HG03175 (cell line): ENCODE measurements at regions not wholly inside any gene's neighbourhood (a gene's known extent, or its start where the extent isn't known, plus 50 kb on each side); places are given as distances from the start of the nearest gene placed in this dataset.
"Not testable (repeated sequence)": the region's sequence is repeated elsewhere in the genome, so short reads cannot be mapped to it uniquely, and the experiment has no call there.

Experiments used
- ATAC-seq: cut with Tn5 transposase; IDR thresholded peaks from one replicate; pipeline ENCODE4 v1.9.1; 2021; ENCODE audit warnings: mild to moderate bottlenecking, moderate library complexity; ENCODE audit not compliant: unreplicated experiment

- ATAC-seq = no peak
These were observed 1247.3 kb upstream of the FLRT2 start for GRCh38 chr14:84282618-84283017.

GRCh38 chr14:84288781-84289180 lies 1241.2 kb upstream of the FLRT2 start:
- ATAC-seq = no peak

GRCh38 chr14:84298663-84299195 lies 1231.2 kb upstream of the FLRT2 start:
- no peak for ATAC-seq

- no peak for ATAC-seq
These were observed 1226.8 kb upstream of the FLRT2 start for GRCh38 chr14:84303140-84303539.

- no peak for ATAC-seq
These were observed 1217.4 kb upstream of the FLRT2 start for GRCh38 chr14:84312551-84312950.

- no peak for ATAC-seq
These were observed 1206.5 kb upstream of the FLRT2 start for GRCh38 chr14:84323450-84323849.

GRCh38 chr14:84323978-84324377 lies 1206.0 kb upstream of the FLRT2 start:
- no peak for ATAC-seq

GRCh38 chr14:84336433-84336832 lies 1193.5 kb upstream of the FLRT2 start:
- ATAC-seq = no peak

- ATAC-seq = no peak
These were observed 1189.0 kb upstream of the FLRT2 start for GRCh38 chr14:84340938-84341337.

GRCh38 chr14:84341867-84342266 lies 1188.1 kb upstream of the FLRT2 start:
- not testable (repeated sequence) for ATAC-seq

- no peak for ATAC-seq
These were observed 1186.3 kb upstream of the FLRT2 start for GRCh38 chr14:84343656-84344055.

GRCh38 chr14:84351646-84352045 lies 1178.3 kb upstream of the FLRT2 start:
- no peak for ATAC-seq

- ATAC-seq = no peak
These were observed 1168.5 kb upstream of the FLRT2 start for GRCh38 chr14:84361476-84361875.

- no peak for ATAC-seq
These were observed 1154.7 kb upstream of the FLRT2 start for GRCh38 chr14:84375235-84375634.

GRCh38 chr14:84390010-84390409 lies 1139.9 kb upstream of the FLRT2 start:
- no peak for ATAC-seq

- ATAC-seq = no peak
These were observed 1132.3 kb upstream of the FLRT2 start for GRCh38 chr14:84397631-84398030.

GRCh38 chr14:84399296-84399910 lies 1130.5 kb upstream of the FLRT2 start:
- ATAC-seq = no peak

GRCh38 chr14:84401631-84402030 lies 1128.3 kb upstream of the FLRT2 start:
- ATAC-seq = no peak

GRCh38 chr14:84403585-84403984 lies 1126.4 kb upstream of the FLRT2 start:
- no peak for ATAC-seq

- no peak for ATAC-seq
These were observed 1125.7 kb upstream of the FLRT2 start for GRCh38 chr14:84404246-84404645.

- ATAC-seq = no peak
These were observed 1120.5 kb upstream of the FLRT2 start for GRCh38 chr14:84409435-84409834.

GRCh38 chr14:84410344-84410743 lies 1119.6 kb upstream of the FLRT2 start:
- ATAC-seq = no peak

- ATAC-seq = no peak
These were observed 1109.7 kb upstream of the FLRT2 start for GRCh38 chr14:84420221-84420620.
